Osteocyte (in vitro differentiated cells): ENCODE measurements at regions not wholly inside any gene's neighbourhood (a gene's known extent, or its start where the extent isn't known, plus 50 kb on each side); places are given as distances from the start of the nearest gene placed in this dataset.

ENCODE experiments used
- DNase-seq: peaks from one replicate; pipeline ENCODE4 v3.0.0; 2021; ENCODE audit warnings: mixed read lengths; ENCODE audit not compliant: unreplicated experiment; ENCODE audit errors: extremely low spot score
- H3K27ac Mint-ChIP-seq: one replicate; pipeline ENCODE4 v1.8.0; 2021; ENCODE audit warnings: mild to moderate bottlenecking, mixed read lengths; ENCODE audit not compliant: unreplicated experiment
- H3K27me3 Mint-ChIP-seq: one replicate; pipeline ENCODE4 v1.8.0; 2021; ENCODE audit warnings: mixed read lengths; ENCODE audit not compliant: unreplicated experiment
- H3K36me3 Mint-ChIP-seq: one replicate; pipeline ENCODE4 v1.8.0; 2021; ENCODE audit warnings: mixed read lengths; ENCODE audit not compliant: unreplicated experiment
- H3K4me1 Mint-ChIP-seq: one replicate; pipeline ENCODE4 v1.8.0; 2021; ENCODE audit warnings: mixed read lengths; ENCODE audit not compliant: unreplicated experiment
- H3K4me3 Mint-ChIP-seq: one replicate; pipeline ENCODE4 v1.8.0; 2021; ENCODE audit warnings: mild to moderate bottlenecking, moderate library complexity, mixed read lengths; ENCODE audit not compliant: unreplicated experiment
- H3K9me3 Mint-ChIP-seq: one replicate; pipeline ENCODE4 v1.8.0; 2021; ENCODE audit warnings: mixed read lengths; ENCODE audit not compliant: unreplicated experiment
- TF ChIP-seq, protein P1 (sequence below): fragments of 200-600 bp; sonication (generic); IDR thresholded peaks from 2 replicates; pipeline ENCODE4 v1.5.0; 2021; ENCODE audit warnings: antibody characterized with exemption, mild to moderate bottlenecking, moderate library complexity

DNA sequence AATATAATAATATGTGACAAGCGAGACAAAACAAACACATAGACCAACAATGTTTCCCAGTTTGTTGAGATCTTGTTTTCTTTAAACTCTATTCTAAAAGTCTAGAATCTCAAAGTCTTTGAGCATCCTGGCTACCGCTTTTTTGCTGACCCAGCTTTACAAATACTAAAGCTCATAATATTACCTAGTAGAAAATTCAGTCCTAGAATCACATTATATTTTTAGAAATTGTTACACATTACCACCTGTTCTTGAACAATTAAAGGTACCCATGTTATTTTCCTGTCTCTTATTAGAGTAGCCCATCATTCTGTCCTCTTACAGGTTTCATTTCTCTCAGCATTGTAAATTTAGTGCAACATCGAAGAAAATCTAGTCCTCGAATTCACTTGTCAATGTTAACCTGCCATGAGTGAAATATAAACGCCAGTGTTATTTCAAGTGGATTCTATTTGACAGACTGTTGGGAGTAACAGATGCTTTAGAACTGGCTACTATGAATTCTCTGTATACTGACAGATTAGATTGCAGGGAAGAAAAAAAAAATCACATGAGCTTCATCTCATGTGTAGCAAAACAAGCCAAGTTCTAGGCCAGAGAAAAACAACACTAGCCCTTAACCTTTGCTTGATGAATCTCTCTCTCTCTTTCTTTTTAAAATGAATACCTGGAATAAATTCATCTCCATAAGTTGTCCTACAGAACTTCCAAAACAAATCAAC lies 851.2 kb upstream of the ADAMTS5 start:
- peaks cover 28% of the 10 kb centered on the region for H3K4me1 Mint-ChIP-seq

DNA sequence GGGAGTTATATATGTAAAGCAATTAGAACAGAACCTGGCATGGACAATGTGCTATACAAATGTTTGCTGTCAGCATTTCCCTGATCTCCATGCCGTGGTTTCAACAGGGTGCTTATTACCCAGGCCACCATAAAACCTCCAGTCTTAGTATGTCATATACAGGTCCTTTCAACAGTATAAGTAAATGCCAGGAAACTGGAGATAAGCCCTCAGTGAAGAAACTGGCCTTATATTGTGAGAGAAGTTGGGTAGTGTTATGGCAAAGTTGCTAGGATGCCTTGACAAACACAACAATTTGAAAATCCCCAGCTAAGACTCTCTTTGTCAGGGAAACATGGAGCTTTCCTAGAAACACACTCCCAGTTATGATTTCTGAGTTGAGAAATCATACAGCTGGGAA lies 850.2 kb upstream of the ADAMTS5 start:
- DNase-seq, result no peak
- peaks cover 28% of the 10 kb centered on the region for H3K4me1 Mint-ChIP-seq
- no peaks in the 10 kb centered on the region for H3K27me3 Mint-ChIP-seq
- no peak overlapping the region for H3K4me3 Mint-ChIP-seq
- H3K36me3 Mint-ChIP-seq, result no peaks in the 10 kb centered on the region
- H3K9me3 Mint-ChIP-seq, result no peaks in the 10 kb centered on the region
- H3K27ac Mint-ChIP-seq, result peak overlapping the region; percentile 39
- TF ChIP-seq, protein P1, sequence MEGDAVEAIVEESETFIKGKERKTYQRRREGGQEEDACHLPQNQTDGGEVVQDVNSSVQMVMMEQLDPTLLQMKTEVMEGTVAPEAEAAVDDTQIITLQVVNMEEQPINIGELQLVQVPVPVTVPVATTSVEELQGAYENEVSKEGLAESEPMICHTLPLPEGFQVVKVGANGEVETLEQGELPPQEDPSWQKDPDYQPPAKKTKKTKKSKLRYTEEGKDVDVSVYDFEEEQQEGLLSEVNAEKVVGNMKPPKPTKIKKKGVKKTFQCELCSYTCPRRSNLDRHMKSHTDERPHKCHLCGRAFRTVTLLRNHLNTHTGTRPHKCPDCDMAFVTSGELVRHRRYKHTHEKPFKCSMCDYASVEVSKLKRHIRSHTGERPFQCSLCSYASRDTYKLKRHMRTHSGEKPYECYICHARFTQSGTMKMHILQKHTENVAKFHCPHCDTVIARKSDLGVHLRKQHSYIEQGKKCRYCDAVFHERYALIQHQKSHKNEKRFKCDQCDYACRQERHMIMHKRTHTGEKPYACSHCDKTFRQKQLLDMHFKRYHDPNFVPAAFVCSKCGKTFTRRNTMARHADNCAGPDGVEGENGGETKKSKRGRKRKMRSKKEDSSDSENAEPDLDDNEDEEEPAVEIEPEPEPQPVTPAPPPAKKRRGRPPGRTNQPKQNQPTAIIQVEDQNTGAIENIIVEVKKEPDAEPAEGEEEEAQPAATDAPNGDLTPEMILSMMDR, result no peak

More for the DNA sequence above, 851.2 kb upstream of the ADAMTS5 start:
- Mint-ChIP-seq H3K27ac (peak overlapping the region; percentile 19), H3K4me3 (no peak overlapping the region), H3K36me3 (no peaks in the 10 kb centered on the region), H3K9me3 (no peaks in the 10 kb centered on the region), H3K27me3 (no peaks in the 10 kb centered on the region)
- TF ChIP-seq, protein P1, result no peak
- DNase-seq, result no peak

DNA sequence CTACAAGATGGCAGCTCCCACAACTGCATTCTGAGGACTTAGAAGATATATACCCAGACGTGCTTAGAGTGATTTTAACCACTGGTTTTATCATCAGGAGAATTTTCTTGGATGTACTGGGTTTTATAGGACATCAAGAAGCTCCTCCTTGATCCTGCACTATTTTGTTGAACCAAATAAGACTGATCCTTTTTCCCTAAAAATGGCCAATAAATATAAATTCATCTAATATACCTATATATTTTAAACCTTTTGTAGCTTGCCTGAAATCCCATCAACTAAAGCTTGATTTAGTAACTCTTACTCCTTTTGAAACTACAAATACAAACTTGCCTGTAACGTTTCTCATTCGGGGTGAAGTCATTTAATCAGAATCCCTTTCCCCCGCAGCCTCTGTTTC lies 849.4 kb upstream of the ADAMTS5 start:
- H3K27me3 Mint-ChIP-seq, result no peaks in the 10 kb centered on the region
- DNase-seq, result no peak
- H3K9me3 Mint-ChIP-seq, result no peaks in the 10 kb centered on the region
- H3K27ac Mint-ChIP-seq, result no peak overlapping the region
- TF ChIP-seq, protein P1, result no peak
- H3K4me1 Mint-ChIP-seq, result peaks cover 28% of the 10 kb centered on the region
- no peak overlapping the region for H3K4me3 Mint-ChIP-seq
- H3K36me3 Mint-ChIP-seq, result no peaks in the 10 kb centered on the region

DNA sequence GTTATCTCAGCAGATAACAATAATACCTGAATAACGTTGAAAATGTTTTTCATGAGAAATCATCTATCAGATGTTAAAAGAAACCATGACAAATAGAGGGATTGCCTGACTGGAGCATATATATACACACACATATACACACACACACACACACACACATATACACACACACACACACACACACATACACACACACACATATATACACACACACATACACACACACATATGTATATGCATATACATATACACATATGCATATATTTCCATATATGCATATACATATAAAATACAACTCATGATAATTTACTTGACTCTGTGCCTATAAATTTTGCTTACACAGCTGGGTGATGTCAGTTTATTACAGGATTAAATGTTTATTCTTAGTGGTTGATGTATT lies 847.3 kb upstream of the ADAMTS5 start:
- Mint-ChIP-seq H3K4me1 (peaks cover 23% of the 10 kb centered on the region), H3K36me3 (no peaks in the 10 kb centered on the region), H3K27ac (no peak overlapping the region), H3K27me3 (no peaks in the 10 kb centered on the region), H3K9me3 (peaks cover 3% of the 10 kb centered on the region), H3K4me3 (no peak overlapping the region)
- DNase-seq, result no peak
- TF ChIP-seq, protein P1, result no peak

DNA sequence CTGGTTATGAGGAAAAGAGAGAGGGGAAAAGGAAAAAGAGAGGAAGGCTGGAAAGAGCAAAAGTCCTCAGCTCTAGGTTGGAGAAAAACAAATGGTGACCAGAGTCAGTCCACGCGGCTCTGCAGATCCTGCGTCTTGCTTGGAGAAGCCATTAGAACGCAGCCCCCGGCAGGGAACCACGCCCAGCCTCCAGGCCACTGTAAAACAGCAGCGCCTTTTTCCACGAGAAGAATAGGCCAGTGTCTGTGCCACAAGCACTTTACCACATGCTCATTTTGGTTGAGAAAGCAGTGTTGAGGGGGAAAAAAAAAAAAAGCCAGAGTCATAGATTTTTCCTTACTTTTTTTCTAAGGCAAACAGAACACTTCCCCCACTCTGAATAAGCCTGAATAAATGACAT lies 846.9 kb upstream of the ADAMTS5 start:
- H3K4me3 Mint-ChIP-seq, result no peak overlapping the region

More for the DNA sequence above, 846.9 kb upstream of the ADAMTS5 start:
- DNase-seq, result no peak
- H3K36me3 Mint-ChIP-seq, result no peaks in the 10 kb centered on the region
- H3K27me3 Mint-ChIP-seq, result no peaks in the 10 kb centered on the region
- peaks cover 4% of the 10 kb centered on the region for H3K9me3 Mint-ChIP-seq
- H3K27ac Mint-ChIP-seq, result peak overlapping the region; percentile 20
- H3K4me1 Mint-ChIP-seq, result peaks cover 18% of the 10 kb centered on the region
- TF ChIP-seq, protein P1, result no peak
